MM.1S (cell line): ENCODE measurements at regions not wholly inside any gene's neighbourhood (a gene's known extent, or its start where the extent isn't known, plus 50 kb on each side); places are given as distances from the start of the nearest gene placed in this dataset.

Experiments used
- CTCF ChIP-seq: fragments of 300-600 bp; sonication (generic); IDR thresholded peaks from 2 replicates; pipeline ENCODE4 v1.5.1; 2016; ENCODE audit warnings: antibody characterized with exemption, low read length, mixed read lengths
- EZH2 ChIP-seq: fragments of 300-600 bp; sonication (generic); optimal IDR thresholded peaks from 2 replicates; pipeline ENCODE3; 2017; ENCODE audit warnings: low read depth, mild to moderate bottlenecking, antibody characterized with exemption, low read length, mixed read lengths
- EZH2phosphoT487 ChIP-seq: fragments of 300-600 bp; sonication (generic); IDR thresholded peaks from 2 replicates; pipeline ENCODE4 v1.6.1; 2018; ENCODE audit warnings: antibody characterized with exemption, low read length

- TF ChIP-seq CTCF: no peak
- TF ChIP-seq EZH2: no peak
- no peak for TF ChIP-seq EZH2phosphoT487
Observed at GRCh38 chr2:6417050-6417449, 448.7 kb downstream of the CMPK2 start.
